Stimulated activated CD4-positive, alpha-beta T cell treated with anti-CD3 and anti-CD28 coated beads, Interleukin-4, amount 100 ng/mL, for 48 hours (primary cell): ENCODE measurements at regions not wholly inside any gene's neighbourhood (a gene's known extent, or its start where the extent isn't known, plus 50 kb on each side); places are given as distances from the start of the nearest gene placed in this dataset.
"Not testable (repeated sequence)": the region's sequence is repeated elsewhere in the genome, so short reads cannot be mapped to it uniquely, and the experiment has no call there.

Experiments
- DNase-seq, 2 donors: peaks; one replicate each; pipeline ENCODE4 v3.0.0-alpha.2; 2020; ENCODE audit warnings: low read depth in 2 of 2

- DNase-seq = no peak
Measured at GRCh38 chr1:164417016-164417704, 141.8 kb upstream of the PBX1 start.

GRCh38 chr1:164423136-164423535 lies 135.8 kb upstream of the PBX1 start:
- DNase-seq = no peak

GRCh38 chr1:164433141-164433817 lies 125.7 kb upstream of the PBX1 start:
- DNase-seq = no peak

DNA sequence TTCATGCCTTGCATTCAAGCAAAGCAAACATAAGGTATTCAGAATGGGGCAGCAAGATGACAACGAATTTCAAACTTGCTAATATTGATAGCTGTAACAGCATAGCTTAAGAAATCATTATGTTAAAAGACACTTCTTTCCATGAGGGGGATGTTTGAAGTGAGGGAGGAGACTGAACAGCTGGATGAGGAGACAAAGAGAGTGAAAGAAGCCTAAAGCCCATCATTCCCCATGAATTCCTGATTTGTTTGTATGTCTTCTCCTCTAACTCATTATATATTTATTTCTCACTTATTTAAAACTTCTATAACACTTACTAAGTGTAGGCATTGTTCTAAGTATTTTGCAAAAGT lies 125.2 kb upstream of the PBX1 start:
- no peak for DNase-seq

DNA sequence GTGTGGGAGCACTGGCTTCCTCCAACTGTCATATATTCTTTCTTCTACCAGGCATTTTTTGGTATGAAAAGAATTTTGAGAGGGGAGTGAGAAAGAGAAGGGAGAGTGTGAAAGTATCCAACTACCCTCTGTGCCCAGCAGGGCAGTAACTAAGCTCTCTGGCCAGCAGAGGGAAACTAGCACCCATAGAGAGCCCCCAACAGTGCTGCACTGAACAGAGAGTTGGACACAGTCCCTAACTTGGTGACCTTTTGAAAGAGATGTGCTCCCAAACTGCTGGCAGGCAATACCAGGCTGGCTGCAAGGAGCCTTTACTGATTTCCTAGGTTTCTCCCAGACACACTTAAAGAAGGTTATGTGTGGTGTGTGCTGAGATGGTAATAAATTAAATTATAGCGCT lies 118.8 kb upstream of the PBX1 start:
- DNase-seq = no peak

- DNase-seq = no peak
Measured at GRCh38 chr1:164443166-164443565, 115.8 kb upstream of the PBX1 start.

DNA sequence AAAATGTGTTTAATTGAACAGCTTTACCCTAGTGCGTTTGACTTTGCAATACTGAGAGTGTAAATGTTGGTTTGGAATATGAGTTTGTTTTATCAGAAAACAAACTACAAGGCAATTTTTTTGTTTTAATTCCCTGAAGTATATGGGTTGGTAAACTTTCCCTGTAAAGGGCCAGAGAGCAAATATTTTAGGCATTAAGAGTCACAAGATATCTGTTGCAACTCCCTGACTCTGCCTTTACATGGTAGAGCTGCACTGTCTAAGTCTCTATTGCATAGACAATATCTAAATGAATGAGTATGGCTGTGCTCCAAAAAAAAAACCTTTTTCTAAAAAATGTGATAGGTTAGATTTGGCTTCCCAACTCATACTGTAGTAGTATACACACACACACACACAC lies 115.1 kb upstream of the PBX1 start:
- no peak for DNase-seq

DNA sequence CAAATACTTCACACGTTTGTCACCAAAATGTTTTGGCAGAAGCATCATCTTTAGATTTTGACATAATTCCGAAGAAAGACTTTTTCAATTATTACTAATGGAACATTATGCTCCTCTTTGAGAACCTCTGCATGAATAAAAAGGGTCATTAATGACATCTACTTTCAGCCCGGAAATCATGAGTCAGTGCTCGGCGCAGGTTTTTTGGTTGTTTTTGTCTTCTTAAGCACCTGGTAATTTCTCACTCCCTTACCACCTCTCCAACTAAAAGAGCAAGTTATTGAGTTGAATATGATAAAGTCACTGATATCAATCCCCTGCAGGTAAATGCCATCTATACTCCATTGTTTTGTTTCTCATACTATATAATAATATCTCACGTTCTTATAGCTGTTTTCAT lies 113.0 kb upstream of the PBX1 start:
- DNase-seq = no peak

DNA sequence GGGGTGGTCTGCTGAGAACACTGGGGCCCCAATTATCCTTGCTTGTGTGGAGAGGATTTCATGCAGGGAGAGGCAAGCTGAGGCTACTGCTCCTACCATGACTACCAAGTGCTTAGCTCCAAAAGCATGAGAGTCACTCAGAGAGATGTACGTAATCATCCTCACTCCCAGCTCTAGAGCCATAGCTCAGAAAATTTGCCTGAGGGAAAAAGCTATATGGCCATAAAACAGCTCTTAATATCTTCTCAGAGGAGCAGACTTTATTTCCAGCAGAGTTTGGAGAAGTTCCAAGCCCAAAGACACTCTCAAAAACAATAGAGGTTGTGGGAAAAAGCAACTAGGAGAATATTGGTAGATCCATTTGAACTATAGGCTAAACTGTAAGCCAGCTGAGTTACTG lies 106.4 kb upstream of the PBX1 start:
- no peak for DNase-seq

DNA sequence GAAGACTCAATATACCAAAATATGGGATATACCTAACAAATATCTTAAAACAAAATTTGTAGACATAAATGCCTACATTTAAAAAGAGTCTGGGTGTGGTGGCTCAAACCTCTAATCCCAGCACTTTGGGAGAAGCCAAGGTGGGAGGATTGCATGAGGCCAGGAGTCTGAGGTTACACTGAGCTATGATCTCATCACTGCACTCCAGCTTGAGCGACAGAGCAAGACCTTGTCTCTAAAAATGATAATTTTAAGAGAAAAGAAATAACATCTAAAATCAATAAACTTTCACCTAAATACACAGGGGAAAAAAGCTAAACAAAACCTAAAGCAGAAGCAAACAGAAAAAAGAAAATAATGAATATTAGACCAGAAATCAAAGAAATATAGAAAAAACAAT lies 102.7 kb upstream of the PBX1 start:
- no peak for DNase-seq

GRCh38 chr1:164459176-164459575 lies 99.8 kb upstream of the PBX1 start:
- not testable (repeated sequence) for DNase-seq

- DNase-seq = no peak
Measured at GRCh38 chr1:164466001-164466421, 93.0 kb upstream of the PBX1 start.

DNA sequence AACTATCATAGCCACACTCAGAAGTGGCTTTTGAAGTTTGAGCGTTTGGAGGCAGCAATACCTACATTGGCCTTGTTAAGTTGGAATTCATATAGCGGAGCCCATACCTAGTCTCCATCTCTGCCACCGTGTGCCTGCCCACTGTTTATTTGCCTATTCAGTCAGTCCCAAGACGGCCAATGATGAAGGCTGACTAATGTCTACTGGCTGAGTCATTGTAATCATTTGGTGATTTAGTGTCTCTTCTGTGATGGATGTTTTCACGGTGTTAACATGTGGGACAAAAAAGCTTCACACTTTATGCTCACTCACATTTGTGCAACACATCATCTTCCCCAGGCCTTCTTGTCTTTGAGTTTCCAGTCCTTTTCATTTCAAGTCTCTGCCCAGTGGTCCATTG lies 92.6 kb upstream of the PBX1 start:
- DNase-seq = no peak

DNA sequence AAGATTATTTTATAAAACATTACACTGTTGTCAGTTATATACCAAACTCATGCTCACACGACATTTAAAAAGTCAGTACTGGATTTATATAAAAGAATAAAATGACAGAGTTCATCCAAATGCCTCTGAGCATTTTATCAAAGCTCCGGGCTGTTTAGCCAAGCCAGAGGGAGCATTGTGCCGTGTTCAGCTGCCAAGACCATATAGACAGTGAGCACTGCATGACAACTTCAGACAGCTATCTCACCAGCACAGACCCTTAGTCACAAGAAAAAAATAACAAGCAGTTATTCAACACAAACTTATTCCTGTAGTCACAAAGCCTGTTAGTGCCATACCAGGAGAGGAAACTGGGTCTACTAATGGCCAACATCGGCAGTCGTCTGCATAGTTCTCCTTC lies 88.0 kb upstream of the PBX1 start:
- DNase-seq = no peak

GRCh38 chr1:164472841-164473240 lies 86.1 kb upstream of the PBX1 start:
- no peak for DNase-seq

- DNase-seq = no peak
Measured at GRCh38 chr1:164473544-164473943, 85.4 kb upstream of the PBX1 start.

GRCh38 chr1:164475834-164476233 lies 83.2 kb upstream of the PBX1 start:
- DNase-seq = no peak

DNA sequence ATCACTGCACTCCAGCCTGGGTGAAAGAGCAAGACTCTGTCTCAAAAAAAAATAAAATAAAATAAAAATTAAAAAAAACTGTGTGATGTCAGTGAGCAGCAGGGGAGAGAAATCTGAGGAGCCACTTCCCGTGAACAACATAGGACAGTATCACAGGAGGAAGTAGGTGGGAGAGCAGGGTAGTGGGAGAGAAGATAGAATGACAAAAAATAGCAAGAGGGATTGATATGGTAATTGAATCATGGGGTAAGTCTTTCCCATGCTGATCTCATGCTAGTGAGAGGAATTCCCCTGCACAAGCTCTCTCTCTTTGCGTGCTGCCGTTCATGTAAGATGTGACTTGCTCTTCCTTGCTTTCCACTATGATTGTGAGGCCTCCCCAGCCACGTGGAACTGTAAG lies 81.6 kb upstream of the PBX1 start:
- no peak for DNase-seq

DNA sequence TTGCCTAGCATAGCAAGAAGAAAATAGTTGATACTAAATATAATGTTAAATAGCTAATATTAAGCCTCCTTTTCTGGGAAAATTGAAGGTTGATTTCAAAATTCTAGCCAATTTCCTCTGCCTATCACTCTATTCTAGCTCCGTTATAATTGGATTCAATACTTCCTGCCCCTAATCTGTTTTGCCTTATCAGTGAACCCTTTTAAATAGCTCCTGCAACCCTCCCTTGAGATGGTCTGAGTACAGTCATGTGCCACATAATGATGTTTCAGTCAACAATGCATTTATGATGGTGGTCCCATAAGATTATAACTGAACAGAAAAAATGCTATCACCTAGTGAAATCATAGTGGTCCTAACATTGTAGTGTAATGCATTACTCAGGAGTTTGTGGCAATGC lies 79.7 kb upstream of the PBX1 start:
- no peak for DNase-seq

- no peak for DNase-seq
Measured at GRCh38 chr1:164480285-164480907, 78.6 kb upstream of the PBX1 start.

DNA sequence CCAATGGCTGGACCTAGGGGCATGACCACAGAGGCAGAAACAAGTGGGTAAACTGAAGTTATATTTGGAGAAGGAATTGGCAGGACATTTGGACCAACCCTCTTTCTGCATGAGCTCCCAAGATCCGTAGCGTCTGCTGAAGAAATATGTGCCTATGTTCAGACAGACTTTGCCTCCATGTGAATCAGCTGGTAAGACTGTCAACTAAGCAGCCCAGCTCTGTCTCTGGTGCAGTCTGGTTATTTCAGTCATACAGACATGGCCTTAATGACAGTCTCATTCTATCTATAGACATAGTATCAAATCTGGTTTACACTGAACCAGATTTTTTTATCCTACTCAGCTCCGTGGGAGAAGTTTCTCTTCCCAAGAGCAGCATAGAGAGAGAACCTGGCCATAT lies 63.1 kb upstream of the PBX1 start:
- DNase-seq = no peak

DNA sequence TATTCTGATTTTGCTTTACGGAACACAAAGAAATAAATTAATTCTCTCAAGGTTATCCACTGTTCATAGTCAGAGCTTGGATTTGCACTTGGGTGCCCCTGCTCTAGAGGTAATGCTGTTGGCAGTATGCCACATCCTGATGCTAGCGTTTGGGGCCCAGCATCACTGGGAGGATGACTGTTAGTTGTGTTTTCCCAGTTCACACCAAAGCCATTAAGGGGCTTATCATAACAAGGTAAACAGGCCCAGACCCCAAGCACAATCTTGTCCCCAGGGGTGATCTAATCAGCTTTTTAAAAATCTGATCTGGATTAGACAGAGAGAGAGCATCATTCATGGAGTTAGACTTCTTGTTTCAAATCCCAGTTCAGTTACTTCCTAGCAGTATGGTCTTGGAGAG lies 60.2 kb upstream of the PBX1 start:
- DNase-seq = no peak

DNA sequence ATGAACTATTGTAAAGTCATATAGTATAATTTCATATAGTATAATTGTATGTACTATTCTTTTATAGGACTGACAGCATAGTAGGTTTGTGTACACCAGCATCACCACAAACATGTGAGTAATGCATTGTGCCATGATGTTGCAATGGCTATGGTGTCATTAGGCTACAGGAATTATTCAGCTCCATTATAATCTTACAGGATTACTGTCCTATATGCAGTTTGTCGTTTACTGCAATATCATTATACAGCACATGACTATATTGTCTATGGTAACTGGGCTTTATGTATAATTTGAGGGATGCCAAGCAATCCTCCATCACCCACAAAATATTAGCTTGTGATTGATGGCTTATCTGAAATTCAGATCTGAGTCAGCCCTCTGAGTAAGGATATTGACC lies 54.2 kb upstream of the PBX1 start:
- DNase-seq = no peak
